SH-SY5Y (cell line): ENCODE measurements at regions not wholly inside any gene's neighbourhood (a gene's known extent, or its start where the extent isn't known, plus 50 kb on each side); places are given as distances from the start of the nearest gene placed in this dataset.

Experiments
- GATA2 ChIP-seq: IDR thresholded peaks from 2 replicates; pipeline ENCODE4 v1.6.1; 2011; ENCODE audit warnings: mild to moderate bottlenecking, low read depth, low read length
- GATA3 ChIP-seq: IDR thresholded peaks from 2 replicates; pipeline ENCODE4 v1.6.1; 2011; ENCODE audit warnings: low read depth, mild to moderate bottlenecking, low read length, moderate library complexity

- TF ChIP-seq GATA3 (no peak), GATA2 (no peak)
Measured at GRCh38 chr2:149745396-149746230, 158.0 kb upstream of the MMADHC start.
